PC-9 (cell line): ENCODE measurements at regions not wholly inside any gene's neighbourhood (a gene's known extent, or its start where the extent isn't known, plus 50 kb on each side); places are given as distances from the start of the nearest gene placed in this dataset.

ENCODE experiments used
- CTCF ChIP-seq: fragments of 200-600 bp; sonication (generic); conservative IDR thresholded peaks from 2 replicates; pipeline ENCODE4 v1.6.1; 2017; ENCODE audit warnings: mixed run types, antibody characterized with exemption, mild to moderate bottlenecking, moderate library complexity
- EZH2 ChIP-seq: fragments of 200-600 bp; sonication (generic); IDR thresholded peaks from 2 replicates; pipeline ENCODE4 v1.8.0; 2017; ENCODE audit warnings: antibody characterized with exemption, low read depth

DNA sequence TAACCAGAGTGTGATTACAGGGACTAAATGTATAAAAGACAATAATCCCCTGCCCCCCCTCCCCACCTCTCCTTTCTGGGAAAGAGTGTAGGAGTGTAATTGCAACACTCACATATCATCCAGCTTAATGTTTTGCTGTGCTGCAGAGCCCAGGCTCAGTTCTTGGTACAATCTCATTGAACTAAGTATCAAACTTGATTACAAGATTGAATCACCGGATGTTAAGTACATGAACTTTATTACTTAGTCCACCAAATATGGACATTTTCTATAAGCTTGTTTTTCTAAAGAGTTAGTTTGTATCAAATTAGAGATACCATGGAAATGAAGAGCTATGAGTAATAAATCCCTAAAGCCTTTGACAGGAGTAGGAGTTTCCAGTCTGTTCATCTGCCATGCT lies 559.1 kb downstream of the ZNF674 start:
- TF ChIP-seq CTCF (no peak), EZH2 (no peak)
